ENCODE measurements at regions not wholly inside any gene's neighbourhood (a gene's known extent, or its start where the extent isn't known, plus 50 kb on each side); places are given as distances from the start of the nearest gene placed in this dataset.

- TF ChIP-seq ZNF790 (CRISPR knock-in tag; IDR thresholded peaks at IDR 0.05; ENCODE audit: borderline replicate concordance) (no peak), ZNF841 (CRISPR knock-in tag; IDR thresholded peaks at IDR 0.05; ENCODE audit: borderline replicate concordance) (no peak), RNF2 (conservative IDR thresholded peaks at IDR 0.05; ENCODE audit: low read depth) (no peak), DZIP1 (CRISPR knock-in tag; IDR thresholded peaks at IDR 0.05) (no peak), TFE3 (CRISPR knock-in tag; IDR thresholded peaks at IDR 0.05) (no peak), ZMAT5 (CRISPR knock-in tag; IDR thresholded peaks at IDR 0.05; ENCODE audit: borderline replicate concordance, low read depth) (no peak), PAX8 (CRISPR knock-in tag; IDR thresholded peaks at IDR 0.05; ENCODE audit: borderline replicate concordance) (no peak), GTF2F1 (IDR thresholded peaks at IDR 0.05; ENCODE audit: low read length) (no peak), ZNF180 (CRISPR knock-in tag; IDR thresholded peaks at IDR 0.05; ENCODE audit: borderline replicate concordance, low read depth) (no peak), RFXANK (CRISPR knock-in tag; IDR thresholded peaks at IDR 0.05) (no peak)
- Histone ChIP-seq H3K4me2 (ENCODE audit: low read depth, low read length) (no peak overlapping the region), H3K9ac (ENCODE audit: insufficient read depth, low read depth, low read length) (no peak overlapping the region), H3K79me2 (ENCODE audit: insufficient read depth, low read length) (no peaks in the 10 kb centered on the region), H4K20me1 (ENCODE audit: insufficient read depth, low read length) (no peaks in the 10 kb centered on the region), H3K9me3 (ENCODE audit: low read length) (peaks cover 9% of the 10 kb centered on the region), H3K27me3 (ENCODE audit: control insufficient read depth in 1 of 2, insufficient read depth in 2 of 2, low read length in 2 of 2) (no peaks in the 10 kb centered on the region), H3K27ac (ENCODE audit: extremely low read length, insufficient read depth, low read length) (no peak overlapping the region), H2AFZ (ENCODE audit: low read length) (no peak overlapping the region), H3K36me3 (replicated peaks in 1 of 2; ENCODE audit: control insufficient read depth in 1 of 2, insufficient read depth in 2 of 2, low read length in 2 of 2) (no peaks in the 10 kb centered on the region), H3K4me1 (ENCODE audit: insufficient read depth, low read length) (no peaks in the 10 kb centered on the region), H3K4me3 (replicated peaks in 1 of 3; ENCODE audit: insufficient read depth in 1 of 3, low read depth in 2 of 3, low read length in 3 of 3) (no peak overlapping the region)
- ChIA-PET CTCF (ENCODE audit: low intra/inter-chr PET ratio, low total read pairs) (no interaction called here), POLR2A (no interaction called here)
- FAIRE-seq (no peak), ATAC-seq (no peak), DNase-seq (ENCODE audit: low spot score) (no peak)
- no TSS peak for BruUV-seq (replicated peaks)
- intact Hi-C loops (cut with micrococcal nuclease; ENCODE audit: unreplicated experiment) (no loop called here), in situ Hi-C loops (cut with HindIII; ENCODE audit: extremely low pct_ligation_motif_present, low pct_unique_long_range_greater_than_20kb) (no loop called here)
- 3% methylated on average over 4 of the region's 5 CpGs for WGBS (ENCODE audit: low lambda C conversion rate)
These were observed 362.2 kb upstream of the POU3F4 start for GRCh38 chrX:83145876-83146275.
